DOHH2 (cell line): ENCODE measurements at regions not wholly inside any gene's neighbourhood (a gene's known extent, or its start where the extent isn't known, plus 50 kb on each side); places are given as distances from the start of the nearest gene placed in this dataset.

Experiments used
- H3F3A ChIP-seq: fragments of 200-600 bp; sonication (generic), shearing (Covaris generic); 2 replicates; pipeline ENCODE4 v1.6.0; 2016; ENCODE audit warnings: antibody characterized with exemption, mild to moderate bottlenecking; ENCODE audit not compliant: control insufficient read depth, insufficient read depth
- H3K27ac ChIP-seq: fragments of 200-600 bp; sonication (generic); 2 replicates; pipeline ENCODE4 v1.5.1; 2014; ENCODE audit warnings: low read depth, mild to moderate bottlenecking, low read length, moderate library complexity
- H3K27me3 ChIP-seq: fragments of 200-600 bp; sonication (generic); 2 replicates; pipeline ENCODE4 v1.6.1; 2014; ENCODE audit warnings: mild to moderate bottlenecking, low read length, mixed read lengths; ENCODE audit not compliant: control insufficient read depth
- H3K36me3 ChIP-seq: fragments of 200-600 bp; sonication (generic); 2 replicates; pipeline ENCODE4 v1.6.1; 2014; ENCODE audit warnings: mild to moderate bottlenecking, low read length, moderate library complexity, mixed read lengths; ENCODE audit not compliant: control insufficient read depth
- H3K4me1 ChIP-seq: fragments of 200-600 bp; sonication (generic); 2 replicates; pipeline ENCODE4 v1.6.1; 2014; ENCODE audit warnings: mild to moderate bottlenecking, low read length, mixed read lengths; ENCODE audit not compliant: control insufficient read depth
- H3K4me2 ChIP-seq: fragments of 200-600 bp; sonication (generic); 2 replicates; pipeline ENCODE4 v1.6.0; 2014; ENCODE audit warnings: mild to moderate bottlenecking, low read length, moderate library complexity
- H3K4me3 ChIP-seq: fragments of 200-600 bp; sonication (generic); 2 replicates; pipeline ENCODE4 v1.5.1; 2014; ENCODE audit warnings: mild to moderate bottlenecking, low read length, mixed read lengths
- H3K79me2 ChIP-seq: fragments of 200-600 bp; sonication (generic); 2 replicates; pipeline ENCODE4 v1.6.1; 2014; ENCODE audit warnings: mild to moderate bottlenecking, low read length, mixed read lengths; ENCODE audit not compliant: control insufficient read depth
- H3K9me2 ChIP-seq: fragments of 200-600 bp; sonication (generic); replicated peaks from 2 replicates; pipeline ENCODE4 v1.6.1; 2014; ENCODE audit warnings: mild to moderate bottlenecking, low read length, mixed read lengths; ENCODE audit not compliant: control insufficient read depth
- H3K9me3 ChIP-seq: fragments of 200-600 bp; sonication (generic); 2 replicates; pipeline ENCODE4 v1.6.1; 2014; ENCODE audit warnings: antibody characterized with exemption, low read length, mixed read lengths; ENCODE audit not compliant: control insufficient read depth, insufficient read depth
- H4K20me1 ChIP-seq: fragments of 200-600 bp; sonication (generic); 2 replicates; pipeline ENCODE4 v1.6.0; 2014; ENCODE audit warnings: low read depth, mild to moderate bottlenecking, antibody characterized with exemption, low read length, moderate library complexity; ENCODE audit not compliant: control insufficient read depth, insufficient read depth
- CTCF ChIP-seq: fragments of 200-600 bp; sonication (generic); IDR thresholded peaks from one replicate; pipeline ENCODE4 v1.5.1; 2014; ENCODE audit warnings: antibody characterized with exemption, mild to moderate bottlenecking, low read depth, low read length; ENCODE audit not compliant: poor library complexity, severe bottlenecking
- EZH2phosphoT487 ChIP-seq: fragments of 200-600 bp; sonication (generic); IDR thresholded peaks from 2 replicates; pipeline ENCODE4 v1.6.1; 2017; ENCODE audit warnings: borderline replicate concordance, mild to moderate bottlenecking, antibody characterized with exemption, low read length, moderate library complexity, mixed read lengths

DNA sequence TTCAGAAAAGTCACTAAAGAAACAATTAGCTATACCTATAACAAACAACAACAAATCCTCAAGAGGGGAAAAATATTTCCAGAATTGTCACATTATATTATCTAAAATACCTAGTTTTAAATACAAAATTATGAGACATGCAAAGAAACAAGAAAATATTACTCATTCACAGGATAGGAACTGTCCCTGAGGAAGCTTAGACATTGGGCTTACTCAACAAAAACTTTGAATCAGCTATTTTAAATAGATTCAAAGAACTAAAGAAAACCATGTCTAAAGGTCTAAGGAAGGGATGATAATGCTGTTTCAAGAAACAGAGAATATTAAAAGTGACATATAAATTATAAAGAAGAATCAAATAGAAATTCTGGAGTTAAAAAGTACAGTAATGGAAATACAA, 131.9 kb upstream of the ZNF516 start:
- no peak overlapping the region for H3K4me3 ChIP-seq
- no peaks in the 10 kb centered on the region for H3K79me2 ChIP-seq
- no peak overlapping the region for H3K4me2 ChIP-seq
- no peak overlapping the region for H3K27ac ChIP-seq
- TF ChIP-seq EZH2phosphoT487, result no peak
- TF ChIP-seq CTCF, result no peak
- peaks cover 14% of the 10 kb centered on the region for H3K27me3 ChIP-seq
- no peaks in the 10 kb centered on the region for H3K36me3 ChIP-seq
- no peaks in the 10 kb centered on the region for H3K9me2 ChIP-seq
- no peaks in the 10 kb centered on the region for H3K9me3 ChIP-seq
- no peaks in the 10 kb centered on the region for H3F3A ChIP-seq
- H3K4me1 ChIP-seq, result no peaks in the 10 kb centered on the region
- no peaks in the 10 kb centered on the region for H4K20me1 ChIP-seq

DNA sequence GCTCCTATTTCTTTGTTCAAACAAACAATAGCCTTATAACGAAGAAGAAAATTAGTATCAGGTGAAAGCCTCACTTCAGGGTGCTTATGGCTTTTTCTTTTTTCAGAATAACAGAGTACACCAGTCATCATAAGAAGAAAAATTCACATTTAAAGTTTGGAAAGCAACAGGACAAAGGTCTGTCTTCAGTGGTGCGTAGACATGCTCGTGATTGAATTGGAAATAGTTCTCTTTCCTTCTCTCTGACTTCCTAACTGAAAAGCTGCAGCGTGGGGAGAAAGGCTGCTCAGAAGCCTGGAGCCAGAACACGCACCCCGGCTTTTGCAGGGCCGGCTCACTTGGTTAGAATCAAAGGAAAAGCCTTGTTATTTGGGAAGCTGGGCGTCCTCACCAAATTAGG, 127.6 kb upstream of the ZNF516 start:
- H3K4me3 ChIP-seq, result no peak overlapping the region
- H3K4me1 ChIP-seq, result no peaks in the 10 kb centered on the region
- peaks cover 30% of the 10 kb centered on the region for H3K27me3 ChIP-seq
- no peak overlapping the region for H3K4me2 ChIP-seq
- H3K9me2 ChIP-seq, result no peaks in the 10 kb centered on the region
- H4K20me1 ChIP-seq, result no peaks in the 10 kb centered on the region
- H3F3A ChIP-seq, result no peaks in the 10 kb centered on the region
- no peak for TF ChIP-seq EZH2phosphoT487
- no peak for TF ChIP-seq CTCF
- no peaks in the 10 kb centered on the region for H3K9me3 ChIP-seq
- H3K27ac ChIP-seq, result no peak overlapping the region
- no peaks in the 10 kb centered on the region for H3K36me3 ChIP-seq
- H3K79me2 ChIP-seq, result no peaks in the 10 kb centered on the region

DNA sequence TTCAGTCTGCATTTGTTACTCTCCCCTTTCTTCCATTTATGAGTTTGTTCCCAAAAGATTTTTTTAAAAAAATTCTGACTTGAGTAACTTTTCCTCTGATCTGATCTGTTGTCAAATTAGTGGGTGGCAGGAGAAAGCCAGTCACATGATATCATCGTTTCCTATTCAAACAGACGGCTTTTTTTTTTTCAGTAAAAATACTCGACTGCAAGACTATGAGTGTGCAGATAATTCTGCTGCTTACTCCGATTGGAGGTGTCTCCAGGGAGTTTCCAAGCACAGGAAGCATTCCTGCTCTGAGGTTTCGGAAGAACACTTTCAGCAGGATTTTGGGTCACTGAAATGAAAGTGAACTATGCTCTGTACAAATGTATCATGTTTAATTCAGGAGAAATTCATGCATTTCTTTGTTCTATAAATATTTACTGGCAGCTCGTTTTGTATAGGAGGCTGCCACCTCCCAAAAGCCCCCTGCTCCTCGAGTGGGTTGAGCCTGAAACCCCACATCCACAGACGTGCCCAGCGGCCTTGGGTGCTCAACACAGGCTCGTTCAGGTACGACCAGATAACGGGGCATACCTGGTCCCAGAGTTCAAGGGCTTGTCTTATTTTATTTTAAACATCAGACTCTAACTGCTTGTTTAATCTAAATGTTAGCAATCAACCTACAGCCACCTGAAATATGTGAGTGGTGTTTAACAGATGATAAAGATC, 126.9 kb upstream of the ZNF516 start:
- Histone ChIP-seq H3K27me3 (peaks cover 30% of the 10 kb centered on the region), H3K4me2 (no peak overlapping the region), H4K20me1 (no peaks in the 10 kb centered on the region), H3K27ac (no peak overlapping the region), H3K36me3 (no peaks in the 10 kb centered on the region), H3K9me2 (no peaks in the 10 kb centered on the region), H3K4me3 (no peak overlapping the region), H3K79me2 (no peaks in the 10 kb centered on the region), H3K4me1 (no peaks in the 10 kb centered on the region), H3K9me3 (no peaks in the 10 kb centered on the region), H3F3A (no peaks in the 10 kb centered on the region)
- TF ChIP-seq CTCF (no peak), EZH2phosphoT487 (no peak)

DNA sequence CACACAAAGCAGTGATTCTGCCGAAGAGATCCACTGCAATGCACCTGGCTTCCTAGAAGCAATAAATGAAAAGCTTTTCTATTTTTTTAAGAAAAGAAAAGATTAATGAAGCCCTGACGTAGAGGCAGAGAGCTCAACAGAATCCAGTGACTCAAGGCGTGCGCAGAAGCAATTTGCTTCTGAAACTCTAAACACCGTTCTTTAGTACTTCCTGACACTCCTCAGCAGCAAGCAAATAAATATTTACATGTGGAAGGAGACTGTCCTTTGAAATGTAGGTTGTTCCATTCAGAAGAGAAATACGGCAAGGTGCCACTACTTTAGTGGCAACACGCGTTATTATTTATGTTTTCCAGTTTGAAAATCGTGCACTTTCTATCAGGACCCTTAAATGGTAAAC, 126.2 kb upstream of the ZNF516 start:
- H3F3A ChIP-seq, result no peaks in the 10 kb centered on the region
- no peaks in the 10 kb centered on the region for H3K79me2 ChIP-seq
- no peaks in the 10 kb centered on the region for H3K4me1 ChIP-seq
- H3K4me2 ChIP-seq, result no peak overlapping the region
- no peak overlapping the region for H3K4me3 ChIP-seq
- no peaks in the 10 kb centered on the region for H3K9me3 ChIP-seq
- no peaks in the 10 kb centered on the region for H3K36me3 ChIP-seq
- TF ChIP-seq EZH2phosphoT487 (no peak), CTCF (no peak)
- no peaks in the 10 kb centered on the region for H3K9me2 ChIP-seq
- H4K20me1 ChIP-seq, result no peaks in the 10 kb centered on the region
- peaks cover 30% of the 10 kb centered on the region for H3K27me3 ChIP-seq
- no peak overlapping the region for H3K27ac ChIP-seq
